Activated T-cell treated with anti-CD3 and anti-CD28 coated beads, Interleukin-2, amount 50 U/mL, for 4 hours (primary cell): ENCODE measurements at regions not wholly inside any gene's neighbourhood (a gene's known extent, or its start where the extent isn't known, plus 50 kb on each side); places are given as distances from the start of the nearest gene placed in this dataset.
"Not testable (repeated sequence)": the region's sequence is repeated elsewhere in the genome, so short reads cannot be mapped to it uniquely, and the experiment has no call there.

Experiments
- ATAC-seq, 2 donors: fragments of 200-7000 bp; cut with Tn5 transposase; one replicate each; pipeline ENCODE4 v1.10.0; 2021
- DNase-seq: peaks from one replicate; pipeline ENCODE4 v3.0.0-alpha.2; 2020
- H3K27me3 Mint-ChIP-seq: one replicate; pipeline ENCODE4 v1.8.0; 2021; ENCODE audit warnings: low read depth, mixed read lengths
- H3K36me3 Mint-ChIP-seq: one replicate; pipeline ENCODE4 v1.8.0; 2022; ENCODE audit warnings: mixed read lengths; ENCODE audit not compliant: insufficient read depth
- H3K4me1 Mint-ChIP-seq: one replicate; pipeline ENCODE4 v1.8.0; 2021; ENCODE audit warnings: low read depth, mixed read lengths
- H3K4me3 Mint-ChIP-seq: one replicate; pipeline ENCODE4 v1.8.0; 2021; ENCODE audit warnings: mild to moderate bottlenecking, moderate library complexity, mixed read lengths
- H3K9me3 Mint-ChIP-seq: one replicate; pipeline ENCODE4 v1.8.0; 2021; ENCODE audit warnings: mixed read lengths

DNA sequence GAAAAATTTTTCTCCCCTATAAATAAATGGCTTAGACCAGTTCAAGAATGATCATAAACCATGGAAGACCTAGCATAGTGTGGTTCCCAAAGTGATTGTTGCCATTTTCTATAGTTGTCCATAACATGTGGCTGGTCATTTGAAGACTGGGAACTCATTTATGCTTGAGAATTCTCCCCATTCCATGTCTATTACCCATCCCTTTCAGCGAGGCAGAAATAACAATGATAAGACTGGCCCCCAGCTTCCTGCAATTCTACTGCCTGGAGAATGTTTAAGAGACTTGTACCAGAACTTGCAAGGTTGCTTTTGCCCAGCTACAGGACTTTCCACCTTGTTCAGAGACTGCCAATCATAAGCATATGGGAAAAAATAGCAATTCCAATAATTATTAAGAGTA, 146.5 kb upstream of the CDH11 start:
- no peaks in the 10 kb centered on the region for H3K36me3 Mint-ChIP-seq
- H3K9me3 Mint-ChIP-seq: peaks cover 8% of the 10 kb centered on the region
- ATAC-seq (no peak), DNase-seq (no peak)
- no peaks in the 10 kb centered on the region for H3K27me3 Mint-ChIP-seq
- H3K4me1 Mint-ChIP-seq: no peaks in the 10 kb centered on the region
- H3K4me3 Mint-ChIP-seq: no peak overlapping the region

DNA sequence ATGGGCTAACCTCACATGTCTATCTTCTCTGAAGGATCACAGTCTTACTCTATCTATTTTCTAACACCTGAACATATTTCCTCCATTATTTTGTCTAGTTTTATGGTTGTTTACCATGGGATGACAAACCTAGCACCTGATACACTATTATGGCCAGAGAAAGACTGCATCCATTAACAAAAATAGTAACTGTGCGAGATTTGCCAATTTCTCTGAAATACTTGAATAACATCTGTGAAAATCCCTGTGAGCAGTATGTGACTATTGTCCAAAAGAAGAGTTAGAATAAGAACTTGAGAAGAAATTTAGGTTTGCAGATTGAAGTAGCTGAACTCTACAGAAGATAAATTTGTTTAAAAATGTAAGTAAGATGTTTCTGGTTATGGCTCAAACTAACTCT, 142.0 kb upstream of the CDH11 start:
- Mint-ChIP-seq H3K4me3 (no peak overlapping the region), H3K9me3 (peaks cover 6% of the 10 kb centered on the region), H3K27me3 (no peaks in the 10 kb centered on the region), H3K36me3 (no peaks in the 10 kb centered on the region), H3K4me1 (no peaks in the 10 kb centered on the region)
- DNase-seq (no peak), ATAC-seq (no peak)

DNA sequence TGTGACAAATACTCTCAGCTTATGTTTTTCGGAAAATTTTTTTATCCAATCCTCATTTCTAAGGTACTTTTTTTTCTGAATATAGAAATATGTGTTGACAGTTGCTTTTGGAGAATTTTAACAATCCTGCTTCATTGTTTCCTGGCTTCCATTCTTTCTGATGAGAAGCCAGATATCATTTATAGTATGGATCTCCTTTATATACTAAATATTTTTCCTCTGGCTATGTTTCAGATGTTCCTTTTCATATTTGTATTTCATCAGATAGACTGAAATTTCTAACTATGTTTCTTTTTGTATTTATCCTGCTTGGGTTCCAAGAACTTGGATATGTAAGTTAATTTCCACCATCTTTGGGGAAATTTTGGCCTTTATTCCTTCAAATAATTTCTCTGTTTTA, 138.9 kb upstream of the CDH11 start:
- DNase-seq (no peak), ATAC-seq (no peak)
- H3K4me1 Mint-ChIP-seq: no peaks in the 10 kb centered on the region
- no peak overlapping the region for H3K4me3 Mint-ChIP-seq
- no peaks in the 10 kb centered on the region for H3K27me3 Mint-ChIP-seq
- no peaks in the 10 kb centered on the region for H3K36me3 Mint-ChIP-seq
- peaks cover 8% of the 10 kb centered on the region for H3K9me3 Mint-ChIP-seq

DNA sequence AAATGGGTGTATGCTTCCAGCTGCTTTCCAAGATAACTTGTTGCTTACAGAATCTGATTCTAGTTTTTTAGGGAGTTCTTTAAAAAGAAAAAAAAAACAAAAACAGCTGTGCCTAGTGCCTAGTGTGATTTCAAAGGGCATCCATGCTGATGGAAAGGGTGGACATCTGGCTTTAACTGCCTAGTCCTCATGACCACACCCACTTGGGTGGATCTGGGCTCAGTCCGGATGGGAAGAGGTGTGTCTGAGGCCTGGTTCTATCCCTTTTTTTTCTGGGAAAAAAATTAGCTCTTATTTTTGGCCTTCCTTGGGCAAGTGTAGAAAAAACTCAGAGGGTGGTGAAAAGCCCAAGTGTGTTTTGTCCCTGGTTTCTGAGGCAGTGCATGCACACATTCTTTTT, 132.3 kb upstream of the CDH11 start:
- H3K27me3 Mint-ChIP-seq: no peaks in the 10 kb centered on the region
- ATAC-seq: no peak

DNA sequence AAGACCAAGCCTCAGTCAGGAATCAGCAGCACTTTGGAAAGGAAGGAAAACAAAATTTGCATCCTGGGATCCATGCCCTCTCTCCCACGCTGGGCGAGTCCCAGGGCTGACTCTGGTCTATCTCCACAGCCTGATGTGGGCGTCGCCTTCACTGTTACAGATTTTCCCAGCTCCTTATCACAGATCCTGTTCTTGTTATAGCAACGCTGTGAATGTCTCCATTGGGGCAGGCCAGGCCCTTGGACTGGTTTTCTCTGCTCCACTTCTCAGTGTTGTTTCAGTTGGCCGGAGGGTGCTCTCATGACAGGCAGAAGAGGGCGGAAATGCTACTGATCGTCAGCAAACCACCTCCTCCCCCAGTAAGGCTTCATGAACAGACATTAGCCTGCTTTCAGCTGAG, 127.9 kb upstream of the CDH11 start:
- DNase-seq: no peak
- Mint-ChIP-seq H3K27me3 (no peaks in the 10 kb centered on the region), H3K36me3 (no peaks in the 10 kb centered on the region), H3K4me3 (no peak overlapping the region), H3K4me1 (no peaks in the 10 kb centered on the region), H3K9me3 (peaks cover 6% of the 10 kb centered on the region)
- no peak for ATAC-seq

More for the DNA sequence above, 132.3 kb upstream of the CDH11 start:
- Mint-ChIP-seq H3K4me3 (no peak overlapping the region), H3K9me3 (peaks cover 7% of the 10 kb centered on the region), H3K36me3 (no peaks in the 10 kb centered on the region), H3K4me1 (no peaks in the 10 kb centered on the region)
- DNase-seq: no peak

DNA sequence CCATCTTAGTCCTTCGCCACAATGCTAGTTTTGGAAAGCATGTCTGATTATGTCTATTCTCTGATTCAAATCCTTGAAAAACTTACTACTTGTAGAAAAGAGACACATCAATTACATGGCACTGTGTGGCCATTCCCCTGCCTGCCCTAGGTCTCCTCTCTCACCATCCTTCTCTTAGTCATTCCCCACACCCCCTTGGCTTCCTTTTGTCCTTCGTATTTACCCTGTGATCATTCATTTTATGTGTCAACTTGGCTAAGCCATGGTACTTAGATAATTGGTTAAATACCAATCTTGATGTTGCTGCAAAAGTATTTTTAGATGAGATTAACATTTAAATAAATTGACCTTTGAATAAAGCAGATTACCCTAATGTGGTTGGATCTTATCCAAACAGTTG, 122.9 kb upstream of the CDH11 start:
- H3K4me1 Mint-ChIP-seq: no peaks in the 10 kb centered on the region
- DNase-seq (no peak), ATAC-seq (no peak)
- H3K4me3 Mint-ChIP-seq: no peak overlapping the region
- no peaks in the 10 kb centered on the region for H3K27me3 Mint-ChIP-seq
- no peaks in the 10 kb centered on the region for H3K36me3 Mint-ChIP-seq
- peaks cover 9% of the 10 kb centered on the region for H3K9me3 Mint-ChIP-seq

DNA sequence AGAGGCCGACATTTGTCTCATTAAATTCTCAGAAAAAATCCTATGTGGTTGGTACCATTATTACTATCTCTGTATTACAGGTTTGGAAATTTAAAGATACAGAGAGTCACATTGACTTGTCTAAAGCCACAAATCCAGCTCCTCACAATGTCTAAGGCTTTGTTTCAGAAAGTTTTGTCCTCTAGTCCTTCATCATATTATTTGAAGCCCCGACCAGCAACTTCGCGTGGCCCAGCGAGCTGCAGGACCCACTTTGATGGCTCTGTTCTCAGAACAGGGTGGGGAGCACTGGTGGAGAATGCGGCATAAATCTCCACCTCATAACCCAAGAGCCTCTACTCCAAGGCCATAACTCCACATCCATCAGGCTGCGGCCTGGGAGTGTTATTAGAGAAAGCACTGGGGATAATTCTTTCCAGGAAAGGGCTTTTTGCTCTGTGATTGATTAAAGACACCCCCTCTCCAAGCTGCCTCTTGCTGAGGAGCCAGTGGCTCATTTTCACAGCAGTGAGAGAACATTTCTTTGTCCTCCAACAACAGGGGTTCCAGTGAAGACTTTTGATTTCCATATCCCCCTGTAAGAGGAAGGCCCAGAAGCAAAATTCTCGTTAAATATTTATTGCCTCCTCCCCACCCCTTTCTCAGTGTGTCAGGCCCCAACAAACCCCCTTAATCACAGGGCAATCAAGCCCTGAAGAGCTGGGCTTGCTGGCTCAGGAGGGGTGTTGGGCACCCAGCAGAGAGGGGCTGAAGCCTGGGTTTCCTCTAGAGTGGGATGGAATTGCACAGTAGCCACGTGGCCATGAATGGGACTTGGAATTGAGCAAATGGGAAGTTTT, 113.7 kb upstream of the CDH11 start:
- no peak overlapping the region for H3K4me3 Mint-ChIP-seq
- H3K36me3 Mint-ChIP-seq: no peaks in the 10 kb centered on the region
- H3K27me3 Mint-ChIP-seq: no peaks in the 10 kb centered on the region
- ATAC-seq (no peak), DNase-seq (no peak)
- peaks cover 16% of the 10 kb centered on the region for H3K9me3 Mint-ChIP-seq
- no peaks in the 10 kb centered on the region for H3K4me1 Mint-ChIP-seq

DNA sequence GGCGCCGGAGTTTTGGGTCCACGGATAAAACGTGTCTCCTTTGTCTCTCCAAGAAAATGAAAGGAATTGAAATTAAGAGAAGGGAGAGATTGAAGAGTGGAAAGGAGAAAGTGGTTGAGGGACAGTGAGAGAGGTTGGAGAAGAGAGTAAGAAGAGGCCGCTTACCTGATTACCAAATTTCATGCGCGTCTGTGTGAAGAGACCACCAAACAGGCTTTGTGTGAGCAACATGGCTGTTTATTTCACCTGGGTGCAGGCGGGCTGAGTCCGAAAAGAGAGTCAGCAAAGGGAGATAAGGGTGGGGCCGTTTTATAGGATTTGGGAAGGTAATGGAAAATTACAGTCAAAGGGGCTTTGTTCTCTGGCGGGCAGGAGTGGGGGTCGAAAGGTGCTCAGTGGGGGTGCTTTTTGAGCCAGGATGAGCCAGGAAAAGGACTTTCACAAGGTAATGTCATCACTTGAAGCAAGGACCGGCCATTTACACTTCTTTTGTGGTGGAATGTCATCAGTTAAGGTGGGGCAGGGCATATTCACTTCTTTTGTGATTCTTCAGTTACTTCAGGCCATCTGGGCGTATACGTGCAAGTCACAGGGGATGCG, 113.0 kb upstream of the CDH11 start:
- not testable (repeated sequence) for H3K4me3 Mint-ChIP-seq, H3K4me1 Mint-ChIP-seq, H3K9me3 Mint-ChIP-seq, ATAC-seq, H3K27me3 Mint-ChIP-seq, H3K36me3 Mint-ChIP-seq, DNase-seq

DNA sequence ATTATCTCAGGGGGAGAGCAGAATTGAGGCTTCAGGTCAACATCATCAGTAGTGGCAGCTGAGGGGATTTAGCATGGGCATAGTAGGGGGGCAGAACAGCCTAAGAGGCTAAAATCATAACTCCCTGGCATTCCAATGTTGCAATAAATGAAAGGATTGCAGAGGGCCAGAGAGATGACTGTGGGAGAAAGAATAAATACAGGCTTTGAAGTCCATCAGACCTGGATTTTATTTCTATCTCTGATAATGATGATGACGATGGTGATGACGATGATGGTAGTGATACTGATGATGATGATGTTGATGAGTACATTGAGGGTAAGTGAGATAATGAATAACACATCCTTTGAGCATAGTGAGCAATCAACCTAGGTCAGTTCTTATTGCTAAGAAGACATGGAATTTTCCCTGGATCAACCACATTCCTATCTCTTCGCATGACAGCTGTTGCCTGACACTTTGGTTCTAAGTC, 107.4 kb upstream of the CDH11 start:
- ATAC-seq (no peak), DNase-seq (no peak)
- Mint-ChIP-seq H3K4me3 (no peak overlapping the region), H3K27me3 (no peaks in the 10 kb centered on the region), H3K36me3 (no peaks in the 10 kb centered on the region), H3K9me3 (peaks cover 15% of the 10 kb centered on the region), H3K4me1 (no peaks in the 10 kb centered on the region)

DNA sequence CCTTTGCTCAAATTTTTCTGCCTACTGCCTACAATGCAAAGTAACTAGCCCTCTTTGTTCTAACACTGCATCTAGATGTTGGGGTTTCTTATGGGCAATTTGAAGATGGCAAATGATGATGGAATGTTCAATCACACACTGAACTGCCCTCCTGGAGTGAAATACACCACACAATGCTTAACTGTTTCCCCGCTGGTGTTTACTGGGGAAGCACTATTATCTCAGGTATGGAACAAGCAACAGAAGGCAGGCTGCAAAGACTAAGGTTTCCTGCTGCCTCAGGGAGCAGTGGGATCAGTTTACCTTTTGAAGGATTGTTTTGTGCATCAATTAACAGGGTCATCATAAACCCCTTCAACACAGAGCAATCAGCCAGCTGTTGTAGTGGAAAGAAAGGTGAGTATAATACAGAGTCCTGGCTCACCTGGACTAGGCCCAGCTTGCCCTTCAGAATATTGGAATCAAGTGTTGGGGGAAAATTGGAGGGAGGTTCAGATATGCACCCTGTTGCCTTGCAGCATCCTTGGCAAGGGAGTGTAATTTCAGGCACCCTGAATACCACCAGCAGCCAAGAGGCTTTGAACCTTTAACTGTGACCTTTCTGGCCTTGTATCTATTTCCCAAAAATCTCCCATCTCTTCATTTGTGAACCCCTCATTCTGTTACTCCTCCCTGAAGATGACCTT, 105.4 kb upstream of the CDH11 start:
- ATAC-seq: no peak
- H3K4me3 Mint-ChIP-seq: no peak overlapping the region
- H3K27me3 Mint-ChIP-seq: no peaks in the 10 kb centered on the region
- no peaks in the 10 kb centered on the region for H3K36me3 Mint-ChIP-seq
- no peak for DNase-seq
- peaks cover 8% of the 10 kb centered on the region for H3K9me3 Mint-ChIP-seq
- no peaks in the 10 kb centered on the region for H3K4me1 Mint-ChIP-seq

DNA sequence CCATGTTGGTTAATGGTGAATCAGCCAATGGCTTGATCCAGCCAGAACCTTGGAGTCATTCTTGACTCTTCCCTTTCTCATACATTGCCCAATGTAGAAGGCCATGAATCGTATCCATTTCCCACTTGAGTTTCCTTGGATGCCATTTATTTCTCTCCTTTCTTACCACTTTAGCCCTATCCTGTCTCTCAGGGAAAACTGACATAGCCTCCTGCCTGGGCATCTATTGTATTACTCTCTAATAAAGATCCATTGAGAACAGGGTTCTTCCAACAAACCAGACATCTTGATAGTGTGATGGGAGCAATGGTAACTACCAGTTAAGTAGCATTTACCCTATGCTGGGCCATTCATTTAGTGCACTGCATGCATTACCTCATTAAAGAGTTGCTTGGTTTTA, 104.2 kb upstream of the CDH11 start:
- Mint-ChIP-seq H3K36me3 (no peaks in the 10 kb centered on the region), H3K9me3 (peaks cover 8% of the 10 kb centered on the region), H3K4me1 (no peaks in the 10 kb centered on the region), H3K27me3 (no peaks in the 10 kb centered on the region), H3K4me3 (no peak overlapping the region)
- DNase-seq: no peak
- ATAC-seq: no peak

DNA sequence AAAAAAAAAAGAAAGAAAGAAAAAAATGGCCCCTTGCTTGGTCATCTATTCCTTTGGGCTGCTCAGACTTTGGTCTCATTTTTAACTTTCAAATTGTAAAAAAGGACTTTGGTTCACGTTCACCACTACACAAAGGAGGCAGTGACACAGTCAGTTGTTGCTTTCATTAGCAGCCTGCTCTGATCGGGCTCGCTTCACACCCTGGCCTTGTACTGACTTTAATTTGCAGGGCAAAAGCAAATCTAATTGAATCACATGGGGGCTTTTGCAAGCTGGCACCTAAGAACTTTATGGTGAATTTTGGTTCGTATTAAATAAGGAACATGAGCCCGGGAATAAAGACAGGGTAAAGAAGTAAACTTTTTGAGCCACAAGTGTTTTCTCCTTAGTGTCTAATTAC, 103.6 kb upstream of the CDH11 start:
- Mint-ChIP-seq H3K27me3 (no peaks in the 10 kb centered on the region), H3K4me3 (no peak overlapping the region), H3K36me3 (no peaks in the 10 kb centered on the region), H3K9me3 (peaks cover 8% of the 10 kb centered on the region), H3K4me1 (no peaks in the 10 kb centered on the region)
- DNase-seq: no peak
- ATAC-seq: no peak

DNA sequence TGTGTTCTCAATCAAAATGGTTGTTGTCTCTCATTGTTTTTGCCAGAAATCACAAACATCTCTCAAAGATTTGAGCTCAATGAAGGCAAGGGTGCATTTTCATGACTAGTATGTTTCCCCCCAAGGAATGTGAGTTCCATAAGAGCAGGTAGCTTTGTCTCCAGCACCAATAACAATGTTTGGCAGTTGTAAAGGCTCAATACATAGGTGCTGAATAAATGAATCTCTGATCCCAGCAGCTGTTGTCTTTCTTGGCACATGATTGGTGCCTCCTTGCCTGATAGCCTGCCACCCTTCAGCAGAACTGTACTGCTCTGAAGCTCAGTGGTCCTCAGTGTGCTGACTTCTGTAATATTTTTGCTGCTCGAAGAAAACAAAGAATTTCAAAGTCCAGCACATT, 103.1 kb upstream of the CDH11 start:
- Mint-ChIP-seq H3K4me3 (no peak overlapping the region), H3K36me3 (no peaks in the 10 kb centered on the region), H3K4me1 (no peaks in the 10 kb centered on the region), H3K27me3 (no peaks in the 10 kb centered on the region), H3K9me3 (peaks cover 8% of the 10 kb centered on the region)
- DNase-seq (no peak), ATAC-seq (no peak)

DNA sequence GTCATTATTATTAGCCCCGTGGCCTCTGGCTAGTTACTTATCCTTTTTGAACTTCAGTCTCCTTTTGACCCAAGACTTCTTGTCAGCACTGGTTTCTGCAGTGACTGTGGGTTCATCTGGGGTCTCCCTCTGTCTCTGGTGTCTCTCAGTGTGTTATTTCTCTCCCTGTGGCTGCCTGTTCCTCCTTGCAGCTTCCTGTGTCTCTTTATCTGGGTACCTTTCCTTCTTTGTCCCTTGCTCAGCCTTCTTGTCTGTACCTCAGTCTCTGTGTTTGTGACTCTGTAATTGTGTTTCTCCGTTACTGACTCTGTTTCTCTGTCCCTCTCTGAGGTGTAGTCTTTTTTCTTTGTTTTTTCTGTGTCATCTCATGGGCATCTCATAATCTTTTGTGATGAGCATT, 102.6 kb upstream of the CDH11 start:
- H3K27me3 Mint-ChIP-seq: no peaks in the 10 kb centered on the region
- H3K36me3 Mint-ChIP-seq: no peaks in the 10 kb centered on the region
- H3K4me3 Mint-ChIP-seq: no peak overlapping the region
- no peaks in the 10 kb centered on the region for H3K4me1 Mint-ChIP-seq
- peaks cover 8% of the 10 kb centered on the region for H3K9me3 Mint-ChIP-seq
- no peak for ATAC-seq
- no peak for DNase-seq

DNA sequence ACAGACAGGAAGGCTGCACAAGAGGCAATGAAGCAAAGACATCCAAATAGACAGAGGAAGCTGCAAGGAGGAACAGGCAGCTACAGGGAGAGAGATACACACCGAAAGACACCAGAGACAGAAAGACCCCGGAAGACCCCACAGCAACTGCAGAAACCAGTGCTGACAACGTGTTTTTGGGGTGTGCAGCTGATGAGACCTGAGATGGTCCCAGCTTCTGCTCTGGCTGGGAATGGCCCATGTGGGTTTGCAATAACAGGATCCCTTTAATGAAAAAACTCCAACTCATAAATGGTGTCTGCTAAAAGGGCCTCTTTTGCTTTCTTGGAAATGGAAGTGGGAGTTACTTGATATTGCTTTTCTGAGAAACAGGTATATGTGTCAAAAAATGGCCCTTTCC, 101.5 kb upstream of the CDH11 start:
- no peaks in the 10 kb centered on the region for H3K4me1 Mint-ChIP-seq
- ATAC-seq (no peak), DNase-seq (no peak)
- H3K36me3 Mint-ChIP-seq: no peaks in the 10 kb centered on the region
- H3K27me3 Mint-ChIP-seq: no peaks in the 10 kb centered on the region
- H3K9me3 Mint-ChIP-seq: peaks cover 3% of the 10 kb centered on the region
- no peak overlapping the region for H3K4me3 Mint-ChIP-seq
